NCI-H510A treated with DMSO at 0.1 percent for 48 hours (cell line): ENCODE measurements at regions not wholly inside any gene's neighbourhood (a gene's known extent, or its start where the extent isn't known, plus 50 kb on each side); places are given as distances from the start of the nearest gene placed in this dataset.
"Not testable (repeated sequence)": the region's sequence is repeated elsewhere in the genome, so short reads cannot be mapped to it uniquely, and the experiment has no call there.

Source experiments
- DNase-seq: peaks from one replicate; lab custom pipeline; 2025; lab: John Stamatoyannopoulos, UW

DNA sequence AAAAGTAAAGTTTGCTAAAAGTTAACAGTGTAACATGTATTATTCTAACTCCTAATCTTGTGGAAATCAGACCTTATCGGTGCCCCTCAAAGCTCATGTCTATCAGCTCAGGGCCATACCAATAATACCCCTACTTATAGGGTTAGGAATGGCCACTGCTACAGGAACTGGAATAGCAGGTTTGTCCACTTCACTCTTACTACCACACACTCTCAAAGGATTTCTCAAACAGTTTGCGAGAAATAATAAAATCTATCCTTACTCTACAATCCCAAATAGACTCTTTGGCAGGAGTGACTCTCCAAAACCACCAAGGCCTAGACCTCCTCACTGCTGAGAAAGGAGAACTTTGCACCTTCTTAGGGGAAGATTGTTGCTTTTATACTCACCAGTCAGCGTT lies 1677.7 kb downstream of the OLFM4 start:
- DNase-seq: peak; percentile 38

DNA sequence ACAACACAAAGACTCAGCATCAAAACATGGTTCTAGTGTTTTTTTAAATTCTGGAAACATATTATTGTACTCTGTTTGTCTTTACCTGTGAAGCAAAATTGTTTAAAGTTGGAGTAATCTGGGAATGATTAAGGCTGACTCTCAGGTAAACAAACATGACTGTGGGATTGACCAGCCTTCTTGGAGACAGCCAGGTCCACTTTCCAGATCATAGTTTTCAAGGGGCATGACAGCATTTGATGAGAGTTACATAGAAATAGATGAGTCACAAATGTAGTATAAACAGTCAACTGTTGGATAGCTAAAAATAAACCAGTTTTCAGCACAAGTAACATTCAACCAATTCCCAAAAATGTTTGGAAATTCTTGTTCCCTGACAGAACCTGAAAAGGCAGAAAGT lies 1680.9 kb downstream of the OLFM4 start:
- no peak for DNase-seq

DNA sequence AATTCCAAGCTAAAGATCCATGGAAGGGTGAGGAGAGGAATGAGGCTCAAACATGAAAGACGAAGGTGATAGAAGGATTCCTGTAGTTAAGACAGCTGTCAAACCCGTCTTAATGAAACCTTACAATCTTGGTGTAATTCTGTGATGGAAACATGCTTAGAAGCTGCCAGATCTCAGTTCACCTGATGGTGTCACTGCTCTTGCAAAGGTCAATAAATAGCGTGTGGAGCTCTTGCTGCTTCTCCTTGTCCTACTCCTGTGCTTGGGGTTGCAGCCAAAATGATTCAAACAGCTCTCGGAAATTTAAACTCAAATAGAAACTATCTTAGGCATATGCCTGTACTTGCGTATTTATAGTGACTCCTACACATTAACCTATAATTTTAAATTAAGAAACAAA lies 1705.0 kb downstream of the OLFM4 start:
- DNase-seq: no peak

DNA sequence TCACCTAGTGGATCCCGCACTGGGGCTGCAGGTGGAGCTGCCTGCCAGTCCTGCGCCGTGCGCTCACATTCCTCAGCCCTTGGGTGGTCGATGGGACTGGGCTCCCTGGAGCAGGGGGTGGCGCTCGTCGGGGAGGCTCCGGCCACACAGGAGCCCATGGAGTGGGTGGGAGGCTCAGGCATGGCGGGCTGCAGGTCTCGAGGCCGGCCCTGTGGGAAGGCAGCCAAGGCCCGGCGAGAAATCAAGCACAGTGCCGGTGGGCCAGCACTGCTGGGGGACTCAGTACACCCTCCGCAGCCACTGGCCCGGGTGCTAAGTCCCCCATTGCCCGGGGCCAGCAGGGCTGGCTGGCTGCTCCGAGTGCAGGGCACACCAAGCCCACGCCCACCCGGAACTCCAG lies 1708.6 kb downstream of the OLFM4 start:
- not testable (repeated sequence) for DNase-seq

- DNase-seq: no peak
Observed at GRCh38 chr13:54742984-54743383, 1714.4 kb downstream of the OLFM4 start.

- DNase-seq: no peak
Observed at GRCh38 chr13:54744747-54745146, 1716.1 kb downstream of the OLFM4 start.

GRCh38 chr13:54750521-54750920 lies 1721.9 kb downstream of the OLFM4 start:
- DNase-seq: peak; percentile 2

DNA sequence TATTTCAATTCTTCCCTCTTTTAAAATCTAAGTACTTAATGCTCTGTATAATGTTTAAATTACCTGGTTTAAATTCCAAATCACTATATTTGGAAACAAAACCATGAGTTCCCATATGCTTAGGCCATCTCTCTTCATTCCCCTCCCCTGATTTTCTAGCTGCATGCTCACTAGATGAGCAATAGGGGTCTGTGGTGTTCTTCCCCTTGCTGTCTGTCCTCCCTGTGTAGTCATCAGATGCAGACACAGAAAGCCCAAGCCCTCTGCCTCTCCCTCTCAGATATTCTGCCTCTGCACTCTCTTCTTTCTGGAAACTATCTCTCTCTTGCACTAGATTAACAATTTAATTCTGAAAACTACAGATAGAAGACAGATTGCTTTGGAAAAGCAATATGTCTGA lies 1730.2 kb downstream of the OLFM4 start:
- no peak for DNase-seq

- no peak for DNase-seq
Observed at GRCh38 chr13:54768214-54768613, 1739.6 kb downstream of the OLFM4 start.

GRCh38 chr13:54775501-54776191 lies 1747.0 kb downstream of the OLFM4 start:
- no peak for DNase-seq

- DNase-seq: no peak
Observed at GRCh38 chr13:54787754-54788153, 1759.1 kb downstream of the OLFM4 start.

DNA sequence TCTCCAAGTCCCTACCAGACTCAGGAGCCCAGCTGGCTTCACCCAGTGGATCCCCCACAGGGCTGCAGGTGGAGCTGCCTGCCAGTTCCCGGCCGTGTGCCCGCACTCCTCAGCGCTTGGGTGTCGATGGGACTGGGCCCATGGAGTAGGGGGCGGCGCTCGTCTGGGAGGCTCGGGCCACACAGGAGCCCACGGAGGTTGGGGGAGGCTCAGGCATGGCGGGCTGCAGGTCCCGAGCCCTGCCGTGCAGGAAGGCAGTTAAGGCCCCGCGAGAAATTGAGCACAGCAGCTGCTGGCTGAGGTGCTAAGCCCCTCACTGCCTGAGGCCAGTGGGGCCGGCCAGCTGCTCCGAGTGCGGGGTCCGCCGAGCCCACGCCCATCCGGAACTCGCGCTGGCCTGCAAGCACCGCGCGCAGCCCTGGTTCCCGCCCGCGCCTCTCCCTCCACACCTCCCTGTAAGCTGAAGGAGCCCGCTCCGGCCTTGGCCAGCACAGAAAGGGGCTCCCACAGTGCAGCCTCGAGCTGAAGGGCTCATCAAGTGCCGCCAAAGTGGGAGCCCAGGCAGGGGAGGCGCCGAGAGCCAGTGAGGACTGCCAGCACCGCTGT lies 1771.1 kb downstream of the OLFM4 start:
- no peak for DNase-seq

DNA sequence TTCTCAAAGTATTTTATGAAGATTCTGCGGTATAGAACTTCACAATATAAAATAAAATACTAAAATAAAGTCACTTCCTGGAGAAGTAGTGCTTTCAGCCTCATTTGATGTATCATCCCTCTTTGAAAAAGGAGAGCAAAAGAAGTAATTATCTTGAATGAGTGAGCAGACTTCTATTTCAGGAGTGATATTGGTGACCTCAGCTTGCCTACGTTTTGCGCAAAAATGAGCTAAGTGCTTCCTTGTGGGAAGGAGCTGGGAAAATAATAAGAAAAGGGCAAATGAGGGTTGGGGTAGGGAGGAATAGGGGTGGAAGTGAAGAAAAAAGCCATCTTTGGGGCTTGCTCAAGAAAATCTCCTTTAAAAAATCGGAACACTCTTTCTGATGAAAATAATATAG lies 1773.6 kb downstream of the OLFM4 start:
- DNase-seq: no peak

DNA sequence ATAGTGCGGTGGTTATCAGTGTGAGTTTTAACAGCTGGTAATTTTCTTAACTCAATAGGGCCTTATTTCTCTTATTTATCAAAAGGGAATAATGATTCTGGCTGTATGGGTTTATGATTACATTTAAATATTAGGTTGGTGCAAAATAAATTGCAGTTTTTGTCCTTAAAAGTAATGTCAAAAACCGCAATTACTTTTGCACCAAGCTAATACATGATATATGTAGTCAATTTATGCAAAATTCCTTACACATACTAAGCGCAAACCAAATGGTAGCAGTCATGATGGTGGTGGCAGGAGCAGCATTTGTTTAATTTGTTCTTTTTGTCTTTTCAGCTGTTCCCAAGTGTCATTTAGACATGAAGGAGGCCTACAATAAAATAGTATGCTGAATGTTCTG lies 1777.1 kb downstream of the OLFM4 start:
- no peak for DNase-seq

DNA sequence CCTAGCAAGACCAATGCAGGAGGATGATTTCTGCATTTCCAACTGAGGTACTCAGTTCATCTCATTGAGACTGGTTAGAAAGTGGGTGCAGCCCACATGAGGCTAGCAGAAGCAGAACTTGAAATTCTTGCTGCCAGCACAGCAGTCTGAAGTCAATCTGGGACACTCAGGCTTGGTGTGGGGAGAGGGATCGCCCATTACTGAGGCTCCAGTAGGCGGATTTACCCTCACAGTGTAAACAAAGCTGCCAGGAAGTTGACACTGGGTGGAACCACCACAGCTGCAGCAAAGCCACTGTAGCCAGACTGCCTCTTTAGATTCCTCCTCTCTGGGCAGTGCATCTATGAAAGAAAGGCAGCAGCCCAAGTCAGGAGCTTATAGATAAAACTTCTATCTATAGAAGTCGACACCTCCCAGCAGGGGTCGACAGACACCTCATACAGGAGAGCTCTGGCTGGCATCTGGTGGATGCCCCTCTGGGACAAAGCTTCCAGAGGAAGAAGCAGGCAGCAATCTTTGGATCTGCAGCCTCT lies 1793.4 kb downstream of the OLFM4 start:
- not testable (repeated sequence) for DNase-seq

- DNase-seq: not testable (repeated sequence)
Observed at GRCh38 chr13:54829391-54830068, 1800.9 kb downstream of the OLFM4 start.

- DNase-seq: no peak
Observed at GRCh38 chr13:54836273-54836672, 1807.7 kb downstream of the OLFM4 start.

DNA sequence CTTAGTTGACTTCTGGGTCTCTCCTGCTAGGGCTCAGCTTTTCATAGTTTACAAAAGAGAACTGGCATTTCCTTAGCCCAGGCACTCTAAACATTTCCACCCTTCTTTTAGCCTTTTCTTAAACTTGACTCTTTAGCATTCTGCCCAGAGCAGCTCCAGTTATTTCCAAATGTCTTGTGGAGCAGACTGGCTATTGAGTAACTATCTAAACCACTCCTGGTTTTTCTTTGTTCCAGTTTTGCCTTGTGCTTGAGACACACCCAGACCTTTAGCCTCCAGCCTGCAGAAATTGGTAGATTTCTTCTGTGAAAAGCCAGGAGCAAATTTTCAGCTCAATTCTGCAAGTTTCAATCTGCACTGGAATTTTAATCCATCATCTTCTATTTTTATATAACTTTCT lies 1813.1 kb downstream of the OLFM4 start:
- DNase-seq: no peak

DNA sequence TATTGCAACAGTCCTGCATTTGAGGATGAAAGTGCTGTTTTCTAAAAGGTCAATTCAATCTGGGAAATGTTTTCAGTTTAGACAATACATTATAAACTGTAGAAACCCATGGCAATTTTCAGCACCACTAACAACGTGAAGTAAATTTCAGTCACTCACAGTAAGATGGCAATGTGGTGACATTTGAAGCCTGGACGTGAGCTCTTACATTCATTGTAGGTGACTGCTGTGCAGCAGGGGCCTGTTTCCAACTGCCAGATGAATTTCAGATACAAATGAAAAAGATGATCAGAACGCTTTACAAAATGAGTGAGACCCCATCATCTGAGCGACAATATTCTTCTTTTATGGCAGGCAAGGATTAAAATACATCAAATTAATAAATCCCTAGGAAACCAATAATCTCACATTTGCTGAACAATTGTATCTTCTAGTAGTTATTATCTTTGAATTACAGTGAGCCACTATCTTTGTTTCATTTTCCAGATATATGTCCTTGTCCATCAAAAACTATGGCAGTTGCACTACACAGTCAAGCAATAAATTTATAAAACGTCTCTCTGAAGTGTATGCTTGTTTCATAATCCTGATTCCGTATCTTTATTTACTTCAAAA lies 1816.8 kb downstream of the OLFM4 start:
- DNase-seq: no peak

DNA sequence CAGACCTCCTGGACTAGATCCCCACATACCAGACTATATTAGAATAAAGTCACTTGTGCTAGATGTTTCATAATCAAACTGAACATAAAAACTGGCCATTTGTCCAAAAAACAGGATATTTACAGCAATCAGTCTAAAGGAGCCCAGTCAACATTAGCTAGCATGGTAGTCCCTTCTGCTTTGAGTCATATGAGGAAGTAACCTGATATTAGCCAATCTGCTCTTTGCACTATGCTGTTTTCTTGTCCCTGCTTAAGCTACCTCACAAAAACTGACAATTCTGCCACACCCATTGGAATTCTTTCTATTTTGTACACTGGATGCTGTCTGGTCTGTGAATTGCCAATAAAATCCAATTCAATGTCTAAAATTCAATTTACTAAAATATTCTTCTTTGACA lies 1824.2 kb downstream of the OLFM4 start:
- DNase-seq: no peak

GRCh38 chr13:54859827-54860226 lies 1831.2 kb downstream of the OLFM4 start:
- DNase-seq: no peak

GRCh38 chr13:54875111-54875510 lies 1846.5 kb downstream of the OLFM4 start:
- no peak for DNase-seq

- no peak for DNase-seq
Observed at GRCh38 chr13:54879036-54879435, 1850.4 kb downstream of the OLFM4 start.
